DND-41 (cell line): ENCODE measurements at regions not wholly inside any gene's neighbourhood (a gene's known extent, or its start where the extent isn't known, plus 50 kb on each side); places are given as distances from the start of the nearest gene placed in this dataset.

ENCODE experiments used
- EZH2 ChIP-seq: IDR thresholded peaks from 3 replicates; pipeline ENCODE4 v1.6.1; 2012; ENCODE audit warnings: borderline replicate concordance, low read depth, mild to moderate bottlenecking, moderate library complexity, low read length, inconsistent platforms; ENCODE audit not compliant: severe bottlenecking
- TF ChIP-seq, protein P1 (sequence below): IDR thresholded peaks from 2 replicates; pipeline ENCODE4 v1.5.1; 2012; ENCODE audit warnings: borderline replicate concordance, low read length, moderate library complexity, mild to moderate bottlenecking; ENCODE audit not compliant: poor library complexity, severe bottlenecking; ENCODE audit errors: extremely low read depth

DNA sequence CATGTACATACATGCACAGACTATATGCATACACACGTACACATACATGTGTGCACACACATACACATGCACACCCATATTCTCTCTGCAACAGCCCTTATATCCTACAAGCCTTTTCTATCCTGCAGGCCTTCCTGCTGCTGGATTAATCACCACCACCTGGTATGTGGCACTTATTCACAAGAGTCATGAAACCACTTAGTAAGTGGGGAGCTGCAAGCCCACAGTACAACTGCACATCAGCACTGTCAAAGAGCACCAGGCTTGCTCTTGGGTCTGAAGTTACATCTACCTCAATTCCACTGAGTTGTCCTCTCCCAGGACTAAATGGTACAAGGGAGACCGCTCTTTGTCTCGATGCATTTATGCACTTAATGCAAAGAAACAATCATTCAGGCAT lies 233.2 kb downstream of the KLF13 start:
- TF ChIP-seq, protein P1, sequence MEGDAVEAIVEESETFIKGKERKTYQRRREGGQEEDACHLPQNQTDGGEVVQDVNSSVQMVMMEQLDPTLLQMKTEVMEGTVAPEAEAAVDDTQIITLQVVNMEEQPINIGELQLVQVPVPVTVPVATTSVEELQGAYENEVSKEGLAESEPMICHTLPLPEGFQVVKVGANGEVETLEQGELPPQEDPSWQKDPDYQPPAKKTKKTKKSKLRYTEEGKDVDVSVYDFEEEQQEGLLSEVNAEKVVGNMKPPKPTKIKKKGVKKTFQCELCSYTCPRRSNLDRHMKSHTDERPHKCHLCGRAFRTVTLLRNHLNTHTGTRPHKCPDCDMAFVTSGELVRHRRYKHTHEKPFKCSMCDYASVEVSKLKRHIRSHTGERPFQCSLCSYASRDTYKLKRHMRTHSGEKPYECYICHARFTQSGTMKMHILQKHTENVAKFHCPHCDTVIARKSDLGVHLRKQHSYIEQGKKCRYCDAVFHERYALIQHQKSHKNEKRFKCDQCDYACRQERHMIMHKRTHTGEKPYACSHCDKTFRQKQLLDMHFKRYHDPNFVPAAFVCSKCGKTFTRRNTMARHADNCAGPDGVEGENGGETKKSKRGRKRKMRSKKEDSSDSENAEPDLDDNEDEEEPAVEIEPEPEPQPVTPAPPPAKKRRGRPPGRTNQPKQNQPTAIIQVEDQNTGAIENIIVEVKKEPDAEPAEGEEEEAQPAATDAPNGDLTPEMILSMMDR, result no peak
- TF ChIP-seq EZH2, result no peak
